A673 (cell line): ENCODE measurements at regions not wholly inside any gene's neighbourhood (a gene's known extent, or its start where the extent isn't known, plus 50 kb on each side); places are given as distances from the start of the nearest gene placed in this dataset.

Experiments
- BruUV-seq: library from RNA; stranded (reverse); fragments of 400-500 nt; replicated peaks from 2 replicates; lab custom pipeline; 2021; lab: Mats Ljungman, UMichigan
- CTCF ChIA-PET: fragments of 300-600 bp; sonication (Branson Sonifier 250); formaldehyde crosslinking; loops from one replicate; lab custom pipeline; 2022; ENCODE audit warnings: antibody characterized with exemption; lab: Charles Lee
- POLR2A ChIA-PET: fragments of 300-600 bp; sonication (Branson Sonifier 250); formaldehyde crosslinking; loops from one replicate; lab custom pipeline; 2022; ENCODE audit warnings: antibody characterized with exemption; ENCODE audit not compliant: low non-redundant PET; lab: Charles Lee
- DNase-seq: peaks from one replicate; pipeline ENCODE4 v3.0.0-alpha.2; 2015; ENCODE audit warnings: low spot score
- H3K27ac ChIP-seq: fragments of 200-600 bp; sonication (generic); 2 replicates; pipeline ENCODE4 v1.5.1; 2016; ENCODE audit warnings: mixed run types, low read depth, mild to moderate bottlenecking, mixed read lengths, antibody characterized with exemption, low read length; ENCODE audit not compliant: poor library complexity, severe bottlenecking
- H3K27me3 ChIP-seq: fragments of 200-600 bp; sonication (generic); replicated peaks from 2 replicates; pipeline ENCODE4 v1.6.1; 2017; ENCODE audit warnings: mixed run types, low read depth, mild to moderate bottlenecking, mixed read lengths, antibody characterized with exemption, low read length; ENCODE audit not compliant: insufficient read depth, poor library complexity
- H3K36me3 ChIP-seq: fragments of 200-600 bp; sonication (generic); 2 replicates; pipeline ENCODE4 v1.6.1; 2016; ENCODE audit warnings: mixed run types, mild to moderate bottlenecking, mixed read lengths, antibody characterized with exemption, low read length; ENCODE audit not compliant: insufficient read depth, poor library complexity, severe bottlenecking
- H3K4me1 ChIP-seq: fragments of 200-600 bp; sonication (generic); 2 replicates; pipeline ENCODE4 v1.6.1; 2017; ENCODE audit warnings: mixed run types, mild to moderate bottlenecking, mixed read lengths, antibody characterized with exemption, low read length; ENCODE audit not compliant: insufficient read depth, poor library complexity, severe bottlenecking
- H3K4me3 ChIP-seq: fragments of 200-600 bp; sonication (generic); 2 replicates; pipeline ENCODE4 v1.5.1; 2016; ENCODE audit warnings: low read depth, mixed run types, mild to moderate bottlenecking, mixed read lengths, low read length; ENCODE audit not compliant: poor library complexity, severe bottlenecking
- H3K9me3 ChIP-seq: fragments of 200-600 bp; sonication (generic); 2 replicates; pipeline ENCODE4 v1.6.1; 2016; ENCODE audit warnings: mixed run types, low read depth, mild to moderate bottlenecking, mixed read lengths, antibody characterized with exemption, low read length; ENCODE audit not compliant: poor library complexity, severe bottlenecking
- EZH2 ChIP-seq: fragments of 200-600 bp; sonication (generic); IDR thresholded peaks from 2 replicates; pipeline ENCODE4 v1.6.1; 2017; ENCODE audit warnings: borderline replicate concordance, low read depth, mild to moderate bottlenecking, mixed read lengths, antibody characterized with exemption, low read length; ENCODE audit not compliant: poor library complexity, severe bottlenecking
- intact Hi-C: fragments of 100-400 bp; cut with micrococcal nuclease; formaldehyde crosslinking; loops from one replicate; pipeline ENCODE4 v1.10.0; 2022; ENCODE audit not compliant: unreplicated experiment
- TF ChIP-seq, protein P1 (sequence below): fragments of 300-800, 200-600 bp; sonication (generic); conservative IDR thresholded peaks from 2 replicates; pipeline ENCODE4 v1.5.1; 2017; ENCODE audit warnings: low read depth, mild to moderate bottlenecking, antibody characterized with exemption, low read length, moderate library complexity, mixed read lengths

DNA sequence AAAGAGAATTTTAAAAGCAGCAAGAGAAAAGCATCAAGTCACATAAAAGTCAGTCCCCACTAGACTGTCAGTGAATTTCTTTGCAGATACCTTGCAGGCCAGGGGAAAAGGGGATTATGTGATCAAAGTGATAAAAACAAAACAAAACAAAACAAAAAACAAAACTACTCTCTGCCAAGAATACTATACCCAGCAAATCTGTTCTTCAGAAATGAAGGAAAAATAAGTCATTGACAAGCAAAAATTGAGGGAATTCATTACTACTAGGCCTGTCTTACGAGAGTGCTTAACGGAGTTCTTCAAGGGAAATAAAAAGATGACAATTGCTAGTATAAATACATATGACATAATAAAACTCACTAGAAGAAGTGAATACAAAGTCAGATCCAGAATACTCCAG, 245.5 kb upstream of the CHST9 start:
- POLR2A ChIA-PET = no interaction called here
- BruUV-seq = no TSS peak
- intact Hi-C loops = no loop called here
- Histone ChIP-seq H3K27me3 (peaks cover 25% of the 10 kb centered on the region), H3K4me3 (no peak overlapping the region), H3K4me1 (no peaks in the 10 kb centered on the region), H3K27ac (no peak overlapping the region), H3K36me3 (no peaks in the 10 kb centered on the region), H3K9me3 (no peaks in the 10 kb centered on the region)
- no peak for DNase-seq
- CTCF ChIA-PET = no interaction called here
- TF ChIP-seq, protein P1, sequence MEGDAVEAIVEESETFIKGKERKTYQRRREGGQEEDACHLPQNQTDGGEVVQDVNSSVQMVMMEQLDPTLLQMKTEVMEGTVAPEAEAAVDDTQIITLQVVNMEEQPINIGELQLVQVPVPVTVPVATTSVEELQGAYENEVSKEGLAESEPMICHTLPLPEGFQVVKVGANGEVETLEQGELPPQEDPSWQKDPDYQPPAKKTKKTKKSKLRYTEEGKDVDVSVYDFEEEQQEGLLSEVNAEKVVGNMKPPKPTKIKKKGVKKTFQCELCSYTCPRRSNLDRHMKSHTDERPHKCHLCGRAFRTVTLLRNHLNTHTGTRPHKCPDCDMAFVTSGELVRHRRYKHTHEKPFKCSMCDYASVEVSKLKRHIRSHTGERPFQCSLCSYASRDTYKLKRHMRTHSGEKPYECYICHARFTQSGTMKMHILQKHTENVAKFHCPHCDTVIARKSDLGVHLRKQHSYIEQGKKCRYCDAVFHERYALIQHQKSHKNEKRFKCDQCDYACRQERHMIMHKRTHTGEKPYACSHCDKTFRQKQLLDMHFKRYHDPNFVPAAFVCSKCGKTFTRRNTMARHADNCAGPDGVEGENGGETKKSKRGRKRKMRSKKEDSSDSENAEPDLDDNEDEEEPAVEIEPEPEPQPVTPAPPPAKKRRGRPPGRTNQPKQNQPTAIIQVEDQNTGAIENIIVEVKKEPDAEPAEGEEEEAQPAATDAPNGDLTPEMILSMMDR = no peak
- no peak for TF ChIP-seq EZH2

GRCh38 chr18:27428716-27429475, 243.8 kb upstream of the CHST9 start:
- Histone ChIP-seq H3K4me3 (no peak overlapping the region), H3K27me3 (peaks cover 16% of the 10 kb centered on the region), H3K27ac (no peak overlapping the region), H3K9me3 (no peaks in the 10 kb centered on the region), H3K4me1 (no peaks in the 10 kb centered on the region), H3K36me3 (no peaks in the 10 kb centered on the region)
- no peak for DNase-seq
- ChIA-PET POLR2A (no interaction called here), CTCF (no interaction called here)
- intact Hi-C loops = no loop called here
- BruUV-seq = no TSS peak
- no peak for TF ChIP-seq EZH2
- TF ChIP-seq, protein P1 = no peak

DNA sequence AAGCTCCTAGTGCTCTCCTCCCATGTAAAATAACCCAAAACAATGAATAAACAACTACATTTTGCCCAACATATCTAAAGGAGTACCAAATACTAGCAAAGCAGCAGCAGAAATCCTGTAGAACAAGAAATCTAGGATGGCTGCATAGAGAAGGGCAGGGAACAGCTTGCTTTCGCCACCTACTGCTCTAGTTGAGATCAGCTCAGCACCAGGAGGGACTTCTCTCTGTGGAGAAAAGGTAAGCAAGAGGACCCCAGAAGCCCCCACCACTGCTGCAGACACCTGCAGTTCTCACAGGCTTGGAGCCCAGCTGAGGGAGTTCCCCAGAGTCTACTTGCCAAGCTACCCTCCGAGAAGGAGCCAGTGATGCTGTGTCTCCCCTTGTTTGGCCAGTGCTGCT, 243.0 kb upstream of the CHST9 start:
- Histone ChIP-seq H3K27me3 (peaks cover 15% of the 10 kb centered on the region), H3K9me3 (no peaks in the 10 kb centered on the region), H3K4me1 (no peaks in the 10 kb centered on the region), H3K36me3 (no peaks in the 10 kb centered on the region), H3K4me3 (no peak overlapping the region), H3K27ac (no peak overlapping the region)
- no peak for DNase-seq
- intact Hi-C loops = no loop called here
- no TSS peak for BruUV-seq
- TF ChIP-seq EZH2 = no peak
- TF ChIP-seq, protein P1 = no peak
- CTCF ChIA-PET = no interaction called here
- POLR2A ChIA-PET = no interaction called here
